B cell (primary cell): ENCODE measurements at regions not wholly inside any gene's neighbourhood (a gene's known extent, or its start where the extent isn't known, plus 50 kb on each side); places are given as distances from the start of the nearest gene placed in this dataset.

Experiments used
- ATAC-seq: fragments of 200-7000 bp; cut with Tn5 transposase; one replicate; pipeline ENCODE4 v1.10.0; 2021; ENCODE audit warnings: low read depth, mild to moderate bottlenecking, moderate number of reproducible peaks, moderate library complexity
- CTCF ChIA-PET: fragments of 350-600 bp; sonication (Branson Sonifier 250); formaldehyde crosslinking; loops from one replicate; lab custom pipeline; 2021; ENCODE audit warnings: antibody characterized with exemption, inconsistent platforms; lab: Charles Lee
- POLR2A ChIA-PET: fragments of 350-600 bp; sonication (Branson Sonifier 250); formaldehyde crosslinking; loops from one replicate; lab custom pipeline; 2021; ENCODE audit warnings: antibody characterized with exemption; lab: Charles Lee
- DNase-seq: peaks from one replicate; pipeline ENCODE4 v3.0.0; 2013
- H2AFZ ChIP-seq: 2 replicates; pipeline ENCODE4 v1.6.1; 2012; ENCODE audit warnings: mild to moderate bottlenecking, low read depth, low read length; ENCODE audit not compliant: insufficient read depth, poor library complexity, severe bottlenecking
- H3K27ac ChIP-seq, 2 donors: 1 replicate in 1 of 2; 2 replicates in 1 of 2; pipeline ENCODE4 v1.5.1; 2012 to 2013; ENCODE audit warnings: low read length in 2 of 2, mild to moderate bottlenecking in 2 of 2, moderate library complexity in 1 of 2
- H3K27me3 ChIP-seq, 4 experiments: fragments of 200-600 bp in 1 of 4; sonication (generic) in 1 of 4; replicated peaks in 1 of 4; 1 replicate in 2 of 4; 2 replicates in 2 of 4; pipeline versions ENCODE4 v1.6.1 to v1.7.0; 2013 to 2016; ENCODE audit warnings: low read length in 3 of 4, mild to moderate bottlenecking in 2 of 4, mixed read lengths in 1 of 4, moderate library complexity in 1 of 4; ENCODE audit not compliant: insufficient read depth in 4 of 4, control insufficient read depth in 3 of 4; ENCODE audit errors: control extremely low read depth in 1 of 4
- H3K36me3 ChIP-seq, 2 experiments: replicated peaks in 1 of 2; 1 replicate in 1 of 2; 2 replicates in 1 of 2; pipeline versions ENCODE4 v1.6.1 to v1.7.1; 2013; ENCODE audit warnings: low read length in 1 of 2; ENCODE audit not compliant: insufficient read depth in 2 of 2, control insufficient read depth in 1 of 2; ENCODE audit errors: control extremely low read depth in 1 of 2, extremely low read depth in 1 of 2
- H3K4me1 ChIP-seq, 2 donors: fragments of 200-600 bp in 1 of 2; sonication (generic) in 1 of 2; 1 replicate in 1 of 2; 2 replicates in 1 of 2; pipeline versions ENCODE4 v1.5.1 to v1.6.1; 2013 to 2017; ENCODE audit warnings: low read length in 2 of 2; ENCODE audit not compliant: control insufficient read depth in 2 of 2, insufficient read depth in 2 of 2
- H3K4me2 ChIP-seq: replicated peaks from 2 replicates; pipeline ENCODE3; 2012; ENCODE audit warnings: mild to moderate bottlenecking, low read depth, low read length; ENCODE audit not compliant: poor library complexity, severe bottlenecking
- H3K4me3 ChIP-seq, 5 experiments: fragments of 200-600 bp in 1 of 5; sonication (generic) in 1 of 5; 1 replicate in 3 of 5; 2 replicates in 2 of 5; pipeline versions ENCODE4 v1.5.1 to v1.7.0; 2011 to 2016; ENCODE audit warnings: low read length in 4 of 5, mild to moderate bottlenecking in 4 of 5, low read depth in 2 of 5, control low read depth in 1 of 5, moderate library complexity in 1 of 5; ENCODE audit not compliant: insufficient read depth in 1 of 5; ENCODE audit errors: control extremely low read depth in 1 of 5, extremely low read depth in 1 of 5
- H3K79me2 ChIP-seq: fragments of 200-600 bp; sonication (generic); one replicate; pipeline ENCODE4 v1.6.0; 2016; ENCODE audit warnings: low read length; ENCODE audit not compliant: control insufficient read depth, insufficient read depth
- H3K9ac ChIP-seq: fragments of 200-600 bp; sonication (generic); 2 replicates; pipeline ENCODE4 v1.6.1; 2017; ENCODE audit warnings: mild to moderate bottlenecking, low read length, moderate library complexity
- H3K9me3 ChIP-seq, 3 donors: one replicate each; pipeline versions ENCODE4 v1.6.1 to v1.7.1; 2013; ENCODE audit warnings: low read length in 2 of 3; ENCODE audit not compliant: control insufficient read depth in 2 of 3, insufficient read depth in 1 of 3; ENCODE audit errors: control extremely low read depth in 1 of 3
- H4K20me1 ChIP-seq: 2 replicates; pipeline ENCODE4 v1.6.0; 2012; ENCODE audit warnings: mild to moderate bottlenecking, low read length; ENCODE audit not compliant: insufficient read depth, control insufficient read depth, poor library complexity, severe bottlenecking
- H3K27ac Mint-ChIP-seq: one replicate; pipeline ENCODE4 v1.8.0; 2021; ENCODE audit warnings: mixed read lengths
- H3K27me3 Mint-ChIP-seq: one replicate; pipeline ENCODE4 v1.8.0; 2021; ENCODE audit warnings: mixed read lengths
- H3K4me1 Mint-ChIP-seq: one replicate; pipeline ENCODE4 v1.8.0; 2021; ENCODE audit warnings: mixed read lengths
- H3K4me3 Mint-ChIP-seq: one replicate; pipeline ENCODE4 v1.8.0; 2021; ENCODE audit warnings: mixed read lengths
- H3K9me3 Mint-ChIP-seq: one replicate; pipeline ENCODE4 v1.8.0; 2022; ENCODE audit warnings: mixed read lengths; ENCODE audit not compliant: insufficient read depth
- EZH2 ChIP-seq: IDR thresholded peaks from 2 replicates; pipeline ENCODE4 v1.6.1; 2012; ENCODE audit warnings: borderline replicate concordance, low read depth, mild to moderate bottlenecking, moderate library complexity, low read length; ENCODE audit not compliant: insufficient read depth, poor library complexity, severe bottlenecking
- WGBS: methylation state at CpG from one replicate; pipeline ENCODE4 v1.1.5; 2013; ENCODE audit warnings: missing lambda C conversion rate; ENCODE audit not compliant: insufficient coverage; 5-methylcytosine and 5-hydroxymethylcytosine counted together
- intact Hi-C: fragments of 100-400 bp; cut with micrococcal nuclease; formaldehyde crosslinking; loops from one replicate; pipeline ENCODE4 v1.10.0; 2022
- TF ChIP-seq, protein P1 (sequence below): fragments of 200-600 bp; IDR thresholded peaks from one replicate; pipeline ENCODE4 v1.8.0; 2022; ENCODE audit warnings: antibody characterized with exemption, mild to moderate bottlenecking

DNA sequence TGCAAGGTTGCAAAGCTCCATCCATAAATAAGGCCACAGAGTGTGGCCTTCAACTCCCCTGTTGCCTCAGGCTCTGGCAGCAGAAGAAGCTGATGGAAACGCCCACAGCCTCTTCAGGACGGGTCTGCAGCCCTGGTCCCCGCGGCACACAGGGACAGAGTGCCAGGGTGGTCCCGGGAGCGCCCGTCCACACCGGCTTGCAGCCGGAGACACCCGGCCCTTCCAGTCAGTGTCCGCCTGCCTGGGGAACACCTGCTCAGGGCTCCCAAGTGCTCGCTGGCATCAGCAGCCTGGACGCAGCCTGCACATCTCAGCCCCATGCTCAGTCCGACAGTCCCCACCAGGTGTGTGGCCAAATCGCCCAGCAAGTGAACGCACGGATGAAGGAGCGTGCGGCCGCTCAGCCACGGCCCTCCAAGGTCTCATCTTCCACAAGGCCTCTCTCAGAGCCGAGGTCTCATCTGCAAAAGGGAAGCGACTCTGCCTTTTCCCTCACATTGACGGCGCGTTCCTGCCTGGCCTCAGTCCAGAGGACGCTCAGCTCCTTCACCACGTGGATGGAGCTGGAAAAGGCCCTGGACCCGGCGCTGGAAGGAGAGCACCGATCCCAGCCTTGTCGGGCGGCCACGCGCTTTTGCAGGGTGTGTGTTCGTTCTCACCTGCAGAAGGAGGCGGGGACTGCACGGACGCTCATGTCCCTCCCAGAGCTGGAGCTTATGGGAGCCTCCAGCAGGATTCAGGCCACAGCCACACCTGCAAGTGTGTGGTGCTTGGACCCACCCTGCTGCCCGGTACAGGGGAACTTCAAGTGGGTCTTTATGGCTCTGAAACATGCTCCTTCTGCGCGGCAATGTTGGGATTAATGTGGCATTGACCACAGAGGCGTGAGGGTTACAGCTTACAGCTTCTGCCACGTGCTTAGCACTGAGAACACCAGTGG, 180.4 kb downstream of the DLL1 start:
- no peaks in the 10 kb centered on the region for H3K9me3 ChIP-seq
- H4K20me1 ChIP-seq = no peaks in the 10 kb centered on the region
- H3K4me2 ChIP-seq = no peak overlapping the region
- no peak overlapping the region for H2AFZ ChIP-seq
- Mint-ChIP-seq H3K27me3 (peaks cover 14% of the 10 kb centered on the region), H3K4me1 (no peaks in the 10 kb centered on the region), H3K27ac (no peak overlapping the region), H3K4me3 (no peak overlapping the region), H3K9me3 (no peaks in the 10 kb centered on the region)
- 91% methylated on average over 43 of the region's 44 CpGs for WGBS
- TF ChIP-seq EZH2 = no peak
- TF ChIP-seq, protein P1, sequence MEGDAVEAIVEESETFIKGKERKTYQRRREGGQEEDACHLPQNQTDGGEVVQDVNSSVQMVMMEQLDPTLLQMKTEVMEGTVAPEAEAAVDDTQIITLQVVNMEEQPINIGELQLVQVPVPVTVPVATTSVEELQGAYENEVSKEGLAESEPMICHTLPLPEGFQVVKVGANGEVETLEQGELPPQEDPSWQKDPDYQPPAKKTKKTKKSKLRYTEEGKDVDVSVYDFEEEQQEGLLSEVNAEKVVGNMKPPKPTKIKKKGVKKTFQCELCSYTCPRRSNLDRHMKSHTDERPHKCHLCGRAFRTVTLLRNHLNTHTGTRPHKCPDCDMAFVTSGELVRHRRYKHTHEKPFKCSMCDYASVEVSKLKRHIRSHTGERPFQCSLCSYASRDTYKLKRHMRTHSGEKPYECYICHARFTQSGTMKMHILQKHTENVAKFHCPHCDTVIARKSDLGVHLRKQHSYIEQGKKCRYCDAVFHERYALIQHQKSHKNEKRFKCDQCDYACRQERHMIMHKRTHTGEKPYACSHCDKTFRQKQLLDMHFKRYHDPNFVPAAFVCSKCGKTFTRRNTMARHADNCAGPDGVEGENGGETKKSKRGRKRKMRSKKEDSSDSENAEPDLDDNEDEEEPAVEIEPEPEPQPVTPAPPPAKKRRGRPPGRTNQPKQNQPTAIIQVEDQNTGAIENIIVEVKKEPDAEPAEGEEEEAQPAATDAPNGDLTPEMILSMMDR = no peak
- H3K27me3 ChIP-seq = peaks cover 0 to 4% (median 0%) of the 10 kb centered on the region in 4 experiments
- H3K36me3 ChIP-seq = no peaks in the 10 kb centered on the region
- H3K9ac ChIP-seq = no peak overlapping the region
- intact Hi-C loops = no loop called here
- no peak for ATAC-seq
- ChIA-PET POLR2A (no interaction called here), CTCF (no interaction called here)
- no peak overlapping the region for H3K4me3 ChIP-seq
- DNase-seq = no peak
- no peak overlapping the region for H3K27ac ChIP-seq
- no peaks in the 10 kb centered on the region for H3K79me2 ChIP-seq
- no peaks in the 10 kb centered on the region for H3K4me1 ChIP-seq

DNA sequence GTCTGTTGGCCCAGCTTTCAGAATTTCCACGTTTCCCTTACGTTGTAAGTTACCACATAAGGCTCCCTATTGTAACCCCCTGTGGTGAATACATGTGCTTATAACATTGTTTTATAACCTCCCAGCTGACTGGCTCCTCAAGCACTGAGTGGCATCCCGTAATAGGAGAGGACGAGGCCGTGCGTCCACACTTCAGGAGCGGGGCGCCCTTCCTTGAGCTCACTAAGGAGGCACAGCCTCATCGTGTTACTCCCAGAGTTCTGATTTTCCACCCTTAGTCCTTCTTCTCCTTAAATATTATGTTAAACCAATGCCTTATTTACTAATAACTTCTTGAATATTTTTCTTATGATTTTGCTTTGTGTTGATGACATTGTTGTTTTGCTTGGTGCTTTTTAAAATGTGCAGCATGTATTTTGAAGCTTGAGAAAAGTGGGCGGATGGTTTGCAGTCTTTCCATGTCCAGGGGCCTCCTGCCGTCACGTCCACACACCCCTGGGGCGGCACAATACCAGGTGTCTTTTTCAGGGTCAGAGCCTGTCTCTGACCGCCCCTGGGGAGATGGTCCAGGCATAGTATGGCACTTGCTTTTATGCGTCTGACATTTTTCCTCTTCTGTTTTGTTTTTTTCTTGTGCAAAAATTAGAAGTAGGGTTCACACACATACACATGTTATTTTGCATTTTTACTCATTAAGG, 181.8 kb downstream of the DLL1 start:
- no peak overlapping the region for H3K27ac Mint-ChIP-seq
- no peaks in the 10 kb centered on the region for H3K4me1 Mint-ChIP-seq
- no peak overlapping the region for H3K9ac ChIP-seq
- no peak overlapping the region for H3K4me3 ChIP-seq
- peaks cover 0 to 4% (median 0%) of the 10 kb centered on the region in 4 experiments for H3K27me3 ChIP-seq
- no peaks in the 10 kb centered on the region for H3K79me2 ChIP-seq
- H3K9me3 Mint-ChIP-seq = no peaks in the 10 kb centered on the region
- H3K36me3 ChIP-seq = no peaks in the 10 kb centered on the region
- 89% methylated on average over 5 of the region's 15 CpGs for WGBS
- intact Hi-C loops = no loop called here
- POLR2A ChIA-PET = no interaction called here
- DNase-seq = no peak
- no peak overlapping the region for H2AFZ ChIP-seq
- no peaks in the 10 kb centered on the region for H3K9me3 ChIP-seq
- TF ChIP-seq, protein P1 = no peak
- TF ChIP-seq EZH2 = no peak
- CTCF ChIA-PET = no interaction called here
- H3K4me2 ChIP-seq = no peak overlapping the region
- no peaks in the 10 kb centered on the region for H3K4me1 ChIP-seq
- H3K27ac ChIP-seq = no peak overlapping the region
- H4K20me1 ChIP-seq = no peaks in the 10 kb centered on the region
- no peak overlapping the region for H3K4me3 Mint-ChIP-seq
- ATAC-seq = no peak
- H3K27me3 Mint-ChIP-seq = peaks cover 17% of the 10 kb centered on the region
